ENCODE measurements at regions not wholly inside any gene's neighbourhood (a gene's known extent, or its start where the extent isn't known, plus 50 kb on each side); places are given as distances from the start of the nearest gene placed in this dataset.
"Not testable (repeated sequence)": the region's sequence is repeated elsewhere in the genome, so short reads cannot be mapped to it uniquely, and the experiment has no call there.

- Histone ChIP-seq H3K9me3 (no peaks in the 10 kb centered on the region), H3K27ac (replicated peaks in 1 of 4) (peak overlapping the region; percentile 16 to 72 (median 51)), H3K4me1 (peaks cover 0 to 7% (median 0%) of the 10 kb centered on the region in 4 donors), H3K36me3 (no peaks in the 10 kb centered on the region), H3K4me3 (peak overlapping the region in 3 of 4 donors; percentile 4 to 16 (median 15)), H3K27me3 (no peaks in the 10 kb centered on the region)
- DNase-seq (ENCODE audit: extremely low spot score) = no peak
- no peak for TF ChIP-seq POLR2AphosphoS5 (IDR thresholded peaks at IDR 0.05)
- no peak for TF ChIP-seq EP300 (IDR thresholded peaks at IDR 0.05)
- TF ChIP-seq CTCF (IDR thresholded peaks at IDR 0.05) = no peak
- no peak for TF ChIP-seq POLR2A (IDR thresholded peaks at IDR 0.05; ENCODE audit: low read depth)
- 73% methylated on average over 25 of the region's 25 CpGs for WGBS
- intact Hi-C loops (cut with DNase I) = no loop called here
These were observed 671.8 kb downstream of the QKI start for GRCh38 chr6:164086076-164086887.

- Histone ChIP-seq H3K9me3 (no peaks in the 10 kb centered on the region), H3K36me3 (no peaks in the 10 kb centered on the region), H3K4me1 (peaks cover 0 to 7% (median 0%) of the 10 kb centered on the region in 4 donors), H3K27me3 (no peaks in the 10 kb centered on the region), H3K4me3 (peak overlapping the region in 3 of 4 donors; percentile 4 to 16 (median 15)), H3K27ac (replicated peaks in 1 of 4) (peak overlapping the region; percentile 16 to 72 (median 51))
- DNase-seq (ENCODE audit: extremely low spot score) = no peak
- WGBS = 76% methylated on average over 32 of the region's 33 CpGs
- no peak for TF ChIP-seq CTCF (IDR thresholded peaks at IDR 0.05)
- TF ChIP-seq POLR2AphosphoS5 (IDR thresholded peaks at IDR 0.05) = peak in 1 of 2 donors; percentile 3
- intact Hi-C loops (cut with DNase I) = no loop called here
These were observed 670.9 kb downstream of the QKI start for GRCh38 chr6:164085091-164086075.

GRCh38 chr6:164079275-164079600 lies 664.7 kb downstream of the QKI start:
- Histone ChIP-seq H3K4me3 (no peak overlapping the region), H3K4me1 (no peaks in the 10 kb centered on the region), H3K27ac (replicated peaks in 1 of 4) (no peak overlapping the region), H3K9me3 (no peaks in the 10 kb centered on the region), H3K36me3 (no peaks in the 10 kb centered on the region), H3K27me3 (no peaks in the 10 kb centered on the region)
- 96% methylated on average over 2 of the region's 6 CpGs for WGBS
- intact Hi-C loops (cut with DNase I) = no loop called here
- DNase-seq (ENCODE audit: extremely low spot score) = no peak
- TF ChIP-seq CTCF (IDR thresholded peaks at IDR 0.05) = no peak
- no peak for TF ChIP-seq POLR2A (IDR thresholded peaks at IDR 0.05; ENCODE audit: low read depth)
- TF ChIP-seq POLR2AphosphoS5 (IDR thresholded peaks at IDR 0.05) = no peak
- no peak for TF ChIP-seq EP300 (IDR thresholded peaks at IDR 0.05)

- no peak for DNase-seq (ENCODE audit: extremely low spot score)
- Histone ChIP-seq H3K36me3 (no peaks in the 10 kb centered on the region), H3K9me3 (no peaks in the 10 kb centered on the region), H3K4me1 (no peaks in the 10 kb centered on the region), H3K4me3 (no peak overlapping the region), H3K27ac (replicated peaks in 1 of 4) (no peak overlapping the region), H3K27me3 (no peaks in the 10 kb centered on the region)
- 71% methylated on average over 10 of the region's 10 CpGs for WGBS
- TF ChIP-seq POLR2AphosphoS5 (IDR thresholded peaks at IDR 0.05) = no peak
- no peak for TF ChIP-seq EP300 (IDR thresholded peaks at IDR 0.05)
- TF ChIP-seq CTCF (IDR thresholded peaks at IDR 0.05) = no peak
- no peak for TF ChIP-seq POLR2A (IDR thresholded peaks at IDR 0.05; ENCODE audit: low read depth)
- intact Hi-C loops (cut with DNase I) = no loop called here
These were observed 664.2 kb downstream of the QKI start for GRCh38 chr6:164078532-164079274.

GRCh38 chr6:164076818-164077532 lies 662.5 kb downstream of the QKI start:
- H3K4me1 ChIP-seq; H3K27ac ChIP-seq (replicated peaks in 1 of 4); DNase-seq (ENCODE audit: extremely low spot score); intact Hi-C loops (cut with DNase I); H3K9me3 ChIP-seq; H3K4me3 ChIP-seq; H3K36me3 ChIP-seq; H3K27me3 ChIP-seq: not testable (repeated sequence)
- 77% methylated on average over 3 of the region's 3 CpGs for WGBS

Data from esophagus muscularis mucosa (tissue), 4 donors.